ENCODE measurements at regions not wholly inside any gene's neighbourhood (a gene's known extent, or its start where the extent isn't known, plus 50 kb on each side); places are given as distances from the start of the nearest gene placed in this dataset.

- TF ChIP-seq EZH2phosphoT487 (IDR thresholded peaks at IDR 0.05; ENCODE audit: borderline replicate concordance, low read length) (no peak), CTCF (IDR thresholded peaks at IDR 0.05; ENCODE audit: low read depth, low read length, poor library complexity, severe bottlenecking) (no peak)
Observed at GRCh38 chr2:7916670-7917069, 765.2 kb upstream of the ID2 start.

All from DOHH2 (cell line).